ENCODE measurements at regions not wholly inside any gene's neighbourhood (a gene's known extent, or its start where the extent isn't known, plus 50 kb on each side); places are given as distances from the start of the nearest gene placed in this dataset.

GRCh38 chr6:112690497-112691202, 343.5 kb downstream of the RFPL4B start:
- Histone ChIP-seq H3K4me1 (ENCODE audit: insufficient read depth, low read length, severe bottlenecking) (no peaks in the 10 kb centered on the region), H3K9me3 (ENCODE audit: low read length) (no peaks in the 10 kb centered on the region), H4K20me1 (ENCODE audit: insufficient read depth, low read length) (no peaks in the 10 kb centered on the region), H3K79me2 (ENCODE audit: insufficient read depth, low read length) (no peaks in the 10 kb centered on the region), H3K4me3 (ENCODE audit: low read depth, low read length, poor library complexity, severe bottlenecking) (no peak overlapping the region), H3K4me2 (ENCODE audit: low read length) (no peak overlapping the region), H3K9me2 (ENCODE audit: low read depth, low read length) (no peaks in the 10 kb centered on the region), H3F3A (ENCODE audit: insufficient read depth, low read length) (no peaks in the 10 kb centered on the region), H2AFZ (ENCODE audit: low read length) (no peak overlapping the region), H3K27ac (ENCODE audit: low read depth, low read length, poor library complexity, severe bottlenecking) (no peak overlapping the region), H3K36me3 (ENCODE audit: insufficient read depth, low read length) (no peaks in the 10 kb centered on the region), H3K9ac (ENCODE audit: low read length) (no peak overlapping the region), H3K27me3 (ENCODE audit: insufficient read depth, low read length) (no peaks in the 10 kb centered on the region)
- TF ChIP-seq CTCF (IDR thresholded peaks at IDR 0.05; ENCODE audit: low read length) = no peak
- no peak for TF ChIP-seq EZH2 (IDR thresholded peaks at IDR 0.05; ENCODE audit: borderline replicate concordance, low read length)

GRCh38 chr6:112691289-112691688, 344.2 kb downstream of the RFPL4B start:
- no peak for TF ChIP-seq EZH2 (IDR thresholded peaks at IDR 0.05; ENCODE audit: borderline replicate concordance, low read length)
- TF ChIP-seq CTCF (IDR thresholded peaks at IDR 0.05; ENCODE audit: low read length) = no peak

GRCh38 chr6:112695001-112695400, 347.9 kb downstream of the RFPL4B start:
- TF ChIP-seq CTCF (IDR thresholded peaks at IDR 0.05; ENCODE audit: low read length) = no peak
- TF ChIP-seq EZH2 (IDR thresholded peaks at IDR 0.05; ENCODE audit: borderline replicate concordance, low read length) = no peak
- H3K36me3 ChIP-seq (ENCODE audit: insufficient read depth, low read length) = no peaks in the 10 kb centered on the region
- no peak overlapping the region for H3K4me3 ChIP-seq (ENCODE audit: low read depth, low read length, poor library complexity, severe bottlenecking)
- no peaks in the 10 kb centered on the region for H4K20me1 ChIP-seq (ENCODE audit: insufficient read depth, low read length)
- no peaks in the 10 kb centered on the region for H3K27me3 ChIP-seq (ENCODE audit: insufficient read depth, low read length)
- H2AFZ ChIP-seq (ENCODE audit: low read length) = no peak overlapping the region
- H3K4me2 ChIP-seq (ENCODE audit: low read length) = no peak overlapping the region
- H3K9me2 ChIP-seq (ENCODE audit: low read depth, low read length) = no peaks in the 10 kb centered on the region
- no peaks in the 10 kb centered on the region for H3K79me2 ChIP-seq (ENCODE audit: insufficient read depth, low read length)
- no peaks in the 10 kb centered on the region for H3F3A ChIP-seq (ENCODE audit: insufficient read depth, low read length)
- no peaks in the 10 kb centered on the region for H3K4me1 ChIP-seq (ENCODE audit: insufficient read depth, low read length, severe bottlenecking)
- no peak overlapping the region for H3K27ac ChIP-seq (ENCODE audit: low read depth, low read length, poor library complexity, severe bottlenecking)
- no peaks in the 10 kb centered on the region for H3K9me3 ChIP-seq (ENCODE audit: low read length)
- H3K9ac ChIP-seq (ENCODE audit: low read length) = no peak overlapping the region

More at GRCh38 chr6:112691289-112691688, 344.2 kb downstream of the RFPL4B start:
- H4K20me1 ChIP-seq (ENCODE audit: insufficient read depth, low read length) = no peaks in the 10 kb centered on the region
- no peak overlapping the region for H3K9ac ChIP-seq (ENCODE audit: low read length)
- no peaks in the 10 kb centered on the region for H3K9me2 ChIP-seq (ENCODE audit: low read depth, low read length)
- no peak overlapping the region for H3K27ac ChIP-seq (ENCODE audit: low read depth, low read length, poor library complexity, severe bottlenecking)
- H3K4me3 ChIP-seq (ENCODE audit: low read depth, low read length, poor library complexity, severe bottlenecking) = no peak overlapping the region
- no peak overlapping the region for H3K4me2 ChIP-seq (ENCODE audit: low read length)
- no peaks in the 10 kb centered on the region for H3K27me3 ChIP-seq (ENCODE audit: insufficient read depth, low read length)
- no peaks in the 10 kb centered on the region for H3F3A ChIP-seq (ENCODE audit: insufficient read depth, low read length)
- H3K9me3 ChIP-seq (ENCODE audit: low read length) = no peaks in the 10 kb centered on the region
- no peaks in the 10 kb centered on the region for H3K36me3 ChIP-seq (ENCODE audit: insufficient read depth, low read length)
- H3K4me1 ChIP-seq (ENCODE audit: insufficient read depth, low read length, severe bottlenecking) = no peaks in the 10 kb centered on the region
- no peaks in the 10 kb centered on the region for H3K79me2 ChIP-seq (ENCODE audit: insufficient read depth, low read length)
- no peak overlapping the region for H2AFZ ChIP-seq (ENCODE audit: low read length)
